ENCODE measurements at regions not wholly inside any gene's neighbourhood (a gene's known extent, or its start where the extent isn't known, plus 50 kb on each side); places are given as distances from the start of the nearest gene placed in this dataset.

DNA sequence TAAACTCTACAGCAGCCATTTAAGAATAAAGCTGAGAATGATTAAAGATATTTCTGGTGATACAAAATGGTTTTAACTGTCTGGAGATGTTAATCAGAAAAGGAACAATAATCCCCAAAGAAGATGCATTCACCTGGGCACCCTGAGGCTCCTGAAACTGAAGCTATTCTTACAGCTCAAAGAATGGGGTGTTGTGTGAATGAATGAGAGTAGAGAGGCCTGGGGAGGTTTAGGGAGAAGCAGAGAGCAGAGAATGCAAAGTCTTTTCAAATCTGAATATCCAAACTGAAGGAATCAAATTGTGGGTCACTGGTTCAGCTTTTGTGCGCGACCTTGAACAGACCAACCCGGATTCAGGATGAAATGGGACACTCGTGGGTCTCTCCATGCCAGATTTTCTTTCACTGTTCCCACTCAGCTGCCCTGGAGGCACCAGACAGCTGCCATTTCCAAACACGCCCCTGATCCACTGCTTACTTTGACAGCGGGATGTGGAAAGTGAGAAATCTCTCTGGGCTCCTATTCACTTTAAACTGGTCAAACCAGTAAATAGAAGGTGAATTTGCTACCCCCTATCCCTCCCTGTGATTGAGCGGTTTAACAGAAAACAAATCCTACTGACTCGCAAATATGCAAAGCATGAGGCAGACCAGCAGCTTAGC is 485.5 kb upstream of the THBS1 start:
- no peak for DNase-seq

DNA sequence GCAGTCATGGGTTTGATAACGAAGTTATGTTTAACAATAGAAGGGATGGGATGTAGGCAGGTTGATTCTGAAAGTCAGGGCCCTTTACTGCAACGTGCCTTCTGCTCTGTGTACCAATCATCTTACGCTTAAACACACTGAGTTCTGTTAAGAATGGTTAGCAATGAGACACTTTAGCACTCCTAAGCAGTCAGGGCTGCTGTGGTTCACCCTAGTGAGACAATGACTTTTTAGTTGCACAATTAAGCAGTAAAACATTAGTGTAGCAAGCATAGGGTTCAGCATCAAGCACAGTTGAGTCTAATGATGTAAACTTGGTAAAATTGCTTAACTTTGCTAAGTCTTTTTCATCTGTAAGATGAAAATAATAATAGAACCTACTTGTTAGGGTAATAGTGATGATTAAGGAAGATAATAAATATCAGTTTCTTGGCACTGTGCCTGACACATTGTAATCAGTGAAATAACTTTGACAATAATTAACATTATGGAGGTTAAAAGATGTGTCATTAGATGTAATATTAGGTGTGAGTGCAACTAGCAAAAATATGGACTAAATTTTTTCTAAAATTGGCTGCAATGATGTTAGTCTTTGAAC is 484.2 kb upstream of the THBS1 start:
- no peak for DNase-seq

DNA sequence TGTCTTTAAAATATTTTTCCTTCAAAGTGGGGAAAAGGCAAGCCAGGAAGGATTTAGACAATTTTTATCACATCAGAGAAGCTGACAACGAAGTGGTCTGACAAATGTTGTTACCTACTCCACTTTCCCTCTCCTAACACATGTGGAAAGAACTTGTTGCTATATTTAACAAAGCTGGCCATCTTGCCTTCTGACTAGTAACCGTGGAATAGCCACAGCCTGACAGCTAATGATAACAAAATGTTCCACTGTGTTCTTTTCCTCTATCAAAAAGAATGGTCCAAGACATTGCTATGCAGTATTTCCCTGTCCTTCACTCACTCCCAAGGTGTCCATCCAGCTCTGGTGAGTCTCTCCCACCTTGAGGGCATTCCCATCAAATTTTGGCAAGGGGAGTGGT is 481.4 kb upstream of the THBS1 start:
- DNase-seq, result no peak

DNA sequence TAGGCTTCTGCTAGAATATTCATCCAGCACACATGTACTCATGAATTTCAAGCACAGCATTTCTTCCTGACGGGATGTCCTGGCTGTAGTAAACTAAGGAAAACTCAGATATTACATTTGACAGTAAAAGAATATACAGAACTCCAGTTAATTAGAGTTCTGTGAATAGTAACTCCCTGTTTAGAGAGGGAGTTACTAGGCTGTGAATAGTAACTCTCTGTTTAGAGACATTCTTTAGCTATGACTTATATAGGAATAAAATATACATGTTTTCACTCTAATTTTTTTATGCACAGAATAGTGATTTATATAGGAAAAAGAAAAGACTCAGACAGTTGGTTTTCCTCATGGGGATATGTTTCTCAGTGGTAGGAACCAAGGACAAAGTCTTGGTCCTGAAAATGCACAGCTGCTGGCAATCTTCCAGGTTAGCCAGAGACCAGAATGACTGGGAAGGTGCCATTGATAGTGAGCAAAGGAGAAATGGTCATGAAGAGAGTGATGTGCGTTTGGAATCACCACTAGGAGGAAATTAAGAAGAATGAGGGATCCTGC is 480.7 kb upstream of the THBS1 start:
- DNase-seq, result no peak

DNA sequence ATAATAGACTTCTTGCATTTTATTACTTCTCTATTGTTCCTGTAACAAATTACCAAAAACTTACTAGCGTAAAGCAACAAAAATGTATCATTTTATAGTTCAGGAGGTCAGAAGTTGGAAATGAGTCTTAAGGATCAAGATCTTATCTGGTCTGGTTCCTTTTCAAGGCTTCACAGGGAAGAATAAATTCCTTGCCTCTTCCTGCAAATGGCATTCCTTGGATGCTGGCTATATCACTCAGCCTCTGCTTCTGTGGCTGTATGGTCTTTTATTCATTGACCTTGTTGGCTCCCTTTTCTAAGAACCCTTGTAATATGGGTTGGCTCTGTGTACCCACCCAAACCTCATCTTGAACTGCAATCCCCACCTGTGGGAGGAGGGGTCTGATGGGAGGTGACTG is 478.4 kb upstream of the THBS1 start:
- DNase-seq, result no peak

DNA sequence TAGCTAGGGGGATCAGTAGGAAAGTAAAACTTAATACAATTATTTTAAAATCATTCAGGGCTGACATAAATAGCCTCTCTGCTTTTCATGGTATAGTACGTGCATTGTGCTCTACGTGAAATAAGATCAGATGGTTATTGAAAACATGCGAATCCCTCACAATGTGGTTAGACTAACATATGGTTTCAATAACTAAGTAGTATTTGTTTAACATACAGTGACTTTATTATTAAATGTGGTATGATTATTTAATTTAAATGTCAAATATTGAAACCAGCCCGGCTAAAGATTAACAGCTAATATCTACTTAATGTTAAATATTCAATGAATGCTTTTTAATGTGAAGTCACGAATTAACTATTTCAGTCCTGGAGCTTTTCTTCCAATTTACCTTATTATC is 473.9 kb upstream of the THBS1 start:
- no peak for DNase-seq

DNA sequence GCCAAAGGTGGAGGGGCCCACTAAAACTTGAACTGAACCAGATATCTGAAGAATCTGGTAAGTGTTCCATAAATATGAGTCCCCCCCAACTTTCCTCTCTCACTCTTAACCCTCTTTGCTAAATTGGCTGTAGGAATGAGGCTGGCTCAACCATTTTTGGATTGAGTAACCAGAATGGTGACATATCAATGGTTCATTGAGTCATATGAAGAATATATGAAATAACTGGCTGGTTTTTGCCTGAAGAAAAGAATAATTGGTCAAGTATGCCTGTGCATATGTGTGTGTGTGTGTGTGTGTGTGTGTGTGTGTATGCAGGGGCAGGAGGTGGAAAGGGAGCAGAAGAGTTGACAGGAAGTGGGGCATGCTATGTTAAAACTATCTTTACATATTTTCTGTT is 472.9 kb upstream of the THBS1 start:
- DNase-seq, result no peak

DNA sequence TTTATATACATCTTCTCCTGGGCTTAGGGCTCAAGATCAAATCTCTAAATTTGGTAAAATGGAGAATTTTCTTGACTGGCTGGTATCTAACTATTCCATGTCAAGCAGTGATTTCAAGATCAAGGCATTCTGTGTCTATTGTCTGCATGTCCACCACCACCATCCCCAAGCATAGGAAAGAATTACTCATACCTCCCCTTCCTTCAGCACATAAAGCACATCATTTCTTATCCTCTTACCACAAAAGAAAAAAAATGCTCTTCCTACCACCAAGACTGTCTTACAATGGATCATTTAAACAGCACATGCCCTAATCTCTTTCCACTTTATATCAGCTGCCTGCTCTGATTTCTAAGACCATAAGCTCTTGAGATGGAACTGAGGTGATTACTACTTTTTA is 470.5 kb upstream of the THBS1 start:
- DNase-seq, result no peak

DNA sequence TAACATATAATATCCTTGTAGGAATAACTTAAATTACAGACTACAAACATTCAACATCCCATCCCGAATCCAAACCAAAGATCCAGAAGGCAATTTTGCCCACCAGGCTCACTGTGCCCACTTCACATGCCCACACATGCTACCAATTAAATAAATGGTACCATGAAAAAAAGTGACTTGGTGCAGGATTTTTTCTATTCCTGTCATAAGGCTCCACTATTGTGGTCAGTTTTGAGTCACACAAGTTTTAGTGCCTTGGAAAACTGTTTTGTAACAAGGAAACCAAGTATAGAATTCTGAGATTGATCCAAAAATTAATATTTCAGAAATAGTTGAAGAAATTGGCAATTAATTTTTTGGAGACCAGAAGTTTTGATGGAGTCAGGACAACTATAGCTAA is 470.1 kb upstream of the THBS1 start:
- DNase-seq, result no peak

DNA sequence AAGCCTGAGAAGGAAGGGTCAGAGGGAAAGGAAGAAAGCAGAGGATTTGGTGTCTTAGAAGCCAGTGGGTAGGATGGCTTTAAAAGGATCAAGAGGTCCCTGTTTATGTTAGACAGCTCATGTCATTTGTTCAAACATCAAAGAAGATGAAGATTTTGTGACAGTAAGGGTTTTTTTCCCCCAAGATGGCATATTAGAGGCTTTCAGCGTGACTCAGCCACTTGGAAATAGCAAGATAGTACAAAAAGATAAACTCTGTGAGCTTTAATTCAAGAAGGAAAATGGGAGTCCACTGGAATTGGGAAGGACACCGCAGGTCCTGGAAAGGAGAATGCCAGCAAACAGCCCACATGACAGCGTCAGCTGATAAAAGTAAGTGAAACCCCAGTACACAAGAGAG is 467.1 kb upstream of the THBS1 start:
- no peak for DNase-seq

DNA sequence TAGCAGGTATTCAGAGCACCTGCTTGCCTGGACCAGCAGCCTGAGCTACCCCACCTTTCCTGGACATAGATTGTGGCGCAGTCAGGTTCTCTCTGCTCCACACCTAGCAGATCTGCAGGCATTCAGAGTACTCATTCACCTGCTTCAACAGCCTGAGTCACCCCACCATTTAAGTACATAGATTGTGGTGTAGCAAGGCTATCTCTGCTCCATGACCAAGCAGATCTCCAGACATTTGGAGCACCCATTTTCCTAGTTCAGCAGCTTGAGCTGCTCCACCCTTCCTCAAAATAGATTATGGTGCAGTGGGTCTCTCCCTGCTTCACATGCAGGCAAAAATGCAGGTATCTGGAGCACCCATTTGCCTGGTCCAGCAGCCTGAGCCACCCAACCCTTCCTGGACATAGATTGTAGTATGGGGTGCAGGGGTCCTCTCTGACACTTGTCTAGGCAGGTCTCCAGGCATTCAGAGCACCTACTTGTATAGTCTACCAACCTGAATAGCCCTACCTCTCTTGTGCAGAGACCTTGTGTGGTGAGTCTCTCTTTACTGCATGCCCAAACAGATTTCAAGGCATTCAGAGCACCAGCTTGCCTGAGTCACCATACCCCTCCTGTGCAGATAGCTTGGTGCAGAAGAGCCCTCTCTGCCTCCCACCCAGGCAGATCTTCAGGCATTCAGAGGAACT is 466.0 kb upstream of the THBS1 start:
- DNase-seq, result no peak

DNA sequence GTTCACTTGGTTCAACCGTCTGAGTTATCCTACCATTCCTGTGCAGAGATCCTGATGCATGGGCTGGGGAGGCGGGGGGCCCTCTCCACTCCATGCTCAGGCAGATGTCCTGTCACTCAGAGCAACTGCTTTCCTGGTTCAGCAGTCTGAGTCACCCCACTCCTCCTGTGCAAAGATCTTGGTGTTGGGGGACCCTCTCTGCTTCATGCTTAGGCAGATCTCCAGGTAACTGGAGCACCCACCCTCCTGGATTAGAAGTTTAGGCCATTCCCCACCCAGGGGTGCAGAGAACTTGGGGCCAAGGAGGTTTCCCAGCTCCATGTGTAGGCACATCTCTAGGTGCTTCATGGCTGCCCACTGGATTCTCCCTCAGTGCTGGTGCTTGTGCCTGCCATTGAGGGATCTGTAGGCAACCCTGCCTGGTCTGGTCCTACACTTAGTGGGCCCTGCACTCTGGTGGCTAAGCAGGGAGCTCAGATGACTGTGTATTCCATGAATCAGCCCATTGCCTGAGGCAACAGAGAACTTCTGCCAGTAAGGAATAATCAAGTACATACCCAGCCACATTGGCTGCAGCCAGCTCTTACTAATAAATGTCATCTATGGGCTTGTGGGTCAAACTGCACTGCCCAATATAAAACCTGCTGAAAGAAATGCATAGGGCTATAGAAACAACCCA is 465.4 kb upstream of the THBS1 start:
- DNase-seq, result no peak

DNA sequence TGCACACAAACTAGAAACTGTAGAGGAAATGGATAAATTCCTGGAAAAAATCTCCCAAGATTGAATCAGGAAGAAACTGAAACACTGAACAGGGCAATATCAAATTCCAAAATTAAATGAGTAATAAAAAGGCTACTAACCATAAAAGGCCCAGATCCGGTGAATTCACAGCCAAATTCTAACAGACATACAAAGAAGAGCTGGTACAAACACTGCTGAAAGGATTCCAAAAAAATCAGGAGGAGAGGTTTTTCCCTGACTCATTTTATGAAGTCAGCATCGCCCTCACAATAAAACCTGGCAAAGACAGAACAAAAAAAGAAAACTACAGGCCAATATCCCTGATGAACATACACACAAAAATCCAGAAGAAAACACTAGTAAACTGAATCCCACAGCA is 462.4 kb upstream of the THBS1 start:
- DNase-seq, result no peak

DNA sequence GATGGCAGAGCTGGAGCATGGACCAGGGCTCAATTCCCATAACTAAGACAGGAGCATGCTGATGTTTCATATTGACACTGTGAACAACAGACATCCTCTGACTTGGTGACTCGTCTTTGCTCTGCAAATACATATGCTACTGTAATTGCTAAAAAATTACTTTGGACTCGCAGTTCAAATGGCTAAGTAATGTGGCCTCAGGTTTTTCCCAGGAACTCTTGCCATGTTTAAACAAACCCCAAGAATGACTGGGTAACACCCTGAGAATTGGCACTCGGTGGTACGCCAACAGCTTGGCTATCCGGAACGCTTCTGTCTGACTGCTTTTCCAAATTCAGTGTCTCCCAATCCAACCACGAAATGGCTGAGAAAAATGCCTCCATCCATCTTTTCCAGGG is 456.7 kb upstream of the THBS1 start:
- DNase-seq, result no peak

DNA sequence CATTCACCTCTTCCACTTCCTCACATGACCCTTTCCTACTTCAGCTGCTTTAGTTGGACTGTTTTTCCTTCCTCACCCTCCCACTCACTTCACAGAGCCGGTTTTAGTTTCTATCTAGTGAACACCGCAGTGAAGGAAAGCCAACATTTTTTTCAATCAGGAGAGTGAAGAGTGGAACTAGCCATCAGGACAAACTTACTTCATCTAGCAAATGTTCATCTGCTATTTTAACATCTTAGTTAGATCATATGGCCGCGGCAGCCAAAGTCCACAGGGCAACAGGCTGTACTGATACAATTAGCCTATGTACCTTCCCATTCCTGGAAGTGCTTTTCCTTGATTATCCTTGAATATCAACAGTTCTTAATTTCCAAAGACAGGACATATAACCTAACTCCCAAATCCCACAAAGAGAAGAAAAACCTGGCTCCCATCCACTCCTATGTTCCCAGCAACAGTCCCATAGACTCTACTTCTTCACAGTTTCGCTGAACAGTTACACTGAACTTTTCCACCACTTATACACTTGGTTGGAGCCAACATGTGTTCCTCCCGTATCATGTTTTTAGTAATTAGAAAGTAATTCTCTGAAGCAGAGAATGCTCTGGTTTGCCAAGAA is 456.2 kb upstream of the THBS1 start:
- DNase-seq, result no peak

DNA sequence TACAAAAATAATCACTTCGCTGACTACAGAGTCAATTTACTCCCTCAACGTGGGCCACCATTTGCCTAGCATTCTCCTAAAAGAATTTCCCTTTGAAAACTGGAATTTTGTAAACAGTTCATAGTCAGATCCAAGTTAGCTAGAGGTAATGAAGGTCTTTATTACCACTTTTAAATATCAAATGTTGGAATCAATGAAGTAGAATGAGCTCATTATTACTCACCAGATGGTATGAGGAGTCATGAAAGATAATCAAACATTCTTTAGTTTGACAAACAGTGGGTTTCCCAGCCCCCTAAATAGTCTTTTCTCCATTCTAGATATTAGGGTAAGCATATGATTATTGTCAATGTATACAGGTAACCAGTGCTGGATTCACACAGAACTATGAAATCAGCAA is 455.7 kb upstream of the THBS1 start:
- DNase-seq, result no peak

DNA sequence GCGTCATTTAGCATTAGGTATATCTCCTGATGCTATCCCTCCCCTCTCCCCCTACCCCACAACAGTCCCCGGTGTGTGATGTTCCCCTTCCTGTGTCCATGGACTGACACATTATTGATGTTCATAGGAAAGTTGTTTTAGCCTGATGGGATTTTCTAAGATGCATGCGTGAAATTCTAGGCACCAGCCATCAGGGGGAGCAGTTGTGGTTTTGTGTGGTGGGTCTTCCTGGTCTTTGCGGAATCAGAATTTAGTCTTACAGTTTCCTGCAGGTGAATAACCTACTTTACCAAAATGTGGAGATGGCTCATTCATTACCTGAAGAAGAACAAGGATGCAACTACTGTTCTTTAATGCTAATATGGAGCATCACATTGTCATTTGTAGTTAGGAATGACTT is 455.0 kb upstream of the THBS1 start:
- DNase-seq, result no peak

DNA sequence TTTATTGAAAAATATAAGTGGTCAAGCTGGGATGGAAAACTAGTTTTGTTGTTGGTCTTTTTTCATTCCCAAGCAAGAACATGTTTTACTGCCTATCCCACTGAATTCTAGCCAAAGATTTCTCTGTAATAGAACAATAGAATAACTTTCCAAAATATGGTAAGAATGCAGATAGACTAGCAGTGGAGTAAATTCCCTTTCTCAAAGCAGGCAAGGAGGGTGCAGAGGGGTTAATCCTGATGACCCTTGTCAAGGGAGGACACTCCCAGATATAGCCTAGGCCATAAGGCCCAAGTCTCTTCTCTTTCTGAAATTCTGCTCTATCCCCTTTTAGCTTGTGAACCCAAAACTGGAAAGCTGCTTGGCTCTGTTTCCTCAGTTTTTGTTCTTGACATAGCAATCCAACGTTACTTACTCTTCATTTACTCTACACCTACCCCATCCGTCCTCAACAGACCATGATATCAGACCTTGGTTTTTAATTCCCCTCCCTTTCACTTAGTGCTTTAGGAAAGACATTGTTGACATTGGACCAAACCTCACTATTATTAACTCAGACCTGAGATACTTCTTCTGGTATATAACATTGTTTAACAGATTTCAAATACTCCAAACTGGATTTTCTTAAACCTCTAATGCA is 453.6 kb upstream of the THBS1 start:
- no peak for DNase-seq

DNA sequence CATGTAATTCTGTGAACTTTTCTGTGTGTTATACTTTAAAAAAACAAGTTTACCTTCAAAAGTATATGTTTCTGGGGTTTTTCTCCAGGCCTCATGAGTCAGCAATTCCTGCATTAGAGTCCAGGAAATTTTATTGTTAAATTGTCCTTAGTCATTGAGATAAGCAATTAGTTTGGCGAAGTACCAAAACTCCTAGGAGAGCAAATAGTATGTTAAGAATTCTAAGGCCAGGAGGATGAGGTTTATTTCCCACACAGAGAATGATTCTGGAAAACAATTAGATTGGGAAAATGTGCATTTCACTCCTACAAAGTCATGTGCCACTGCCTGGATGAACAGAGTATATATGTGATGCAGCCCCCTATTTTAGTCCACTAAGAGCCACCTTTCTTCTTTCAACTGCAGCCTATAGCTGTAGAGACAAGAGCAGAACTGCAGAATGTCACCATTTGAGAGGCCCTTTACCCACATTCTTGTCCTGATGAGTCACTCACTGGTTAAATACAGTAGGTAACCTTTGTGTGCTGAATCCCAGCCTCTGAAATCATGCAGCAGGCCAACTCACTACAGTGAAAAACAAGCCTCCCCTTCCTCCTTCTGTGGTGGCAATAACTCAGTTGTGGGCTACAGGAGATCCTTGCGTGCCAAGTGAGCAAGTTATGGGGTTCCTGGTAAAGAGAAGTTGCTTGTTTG is 452.8 kb upstream of the THBS1 start:
- no peak for DNase-seq

DNA sequence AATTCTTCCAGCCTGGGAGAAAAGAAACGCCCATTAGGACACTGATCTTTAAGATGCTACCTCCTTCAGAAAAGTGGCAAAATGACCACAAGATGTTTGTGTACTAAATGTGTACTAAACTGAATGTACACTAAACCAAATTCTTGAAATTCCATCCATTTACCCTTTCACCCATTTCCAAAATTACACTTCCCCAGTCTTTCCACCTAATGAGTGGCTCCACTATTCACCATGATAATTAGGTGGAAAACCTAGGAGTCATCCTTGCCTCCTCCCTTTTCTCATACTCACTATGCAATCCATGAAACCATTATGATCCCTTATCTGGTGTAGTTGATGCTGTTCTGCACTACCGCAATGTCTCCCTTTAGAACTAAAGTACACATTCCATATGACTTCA is 452.1 kb upstream of the THBS1 start:
- DNase-seq, result no peak

DNA sequence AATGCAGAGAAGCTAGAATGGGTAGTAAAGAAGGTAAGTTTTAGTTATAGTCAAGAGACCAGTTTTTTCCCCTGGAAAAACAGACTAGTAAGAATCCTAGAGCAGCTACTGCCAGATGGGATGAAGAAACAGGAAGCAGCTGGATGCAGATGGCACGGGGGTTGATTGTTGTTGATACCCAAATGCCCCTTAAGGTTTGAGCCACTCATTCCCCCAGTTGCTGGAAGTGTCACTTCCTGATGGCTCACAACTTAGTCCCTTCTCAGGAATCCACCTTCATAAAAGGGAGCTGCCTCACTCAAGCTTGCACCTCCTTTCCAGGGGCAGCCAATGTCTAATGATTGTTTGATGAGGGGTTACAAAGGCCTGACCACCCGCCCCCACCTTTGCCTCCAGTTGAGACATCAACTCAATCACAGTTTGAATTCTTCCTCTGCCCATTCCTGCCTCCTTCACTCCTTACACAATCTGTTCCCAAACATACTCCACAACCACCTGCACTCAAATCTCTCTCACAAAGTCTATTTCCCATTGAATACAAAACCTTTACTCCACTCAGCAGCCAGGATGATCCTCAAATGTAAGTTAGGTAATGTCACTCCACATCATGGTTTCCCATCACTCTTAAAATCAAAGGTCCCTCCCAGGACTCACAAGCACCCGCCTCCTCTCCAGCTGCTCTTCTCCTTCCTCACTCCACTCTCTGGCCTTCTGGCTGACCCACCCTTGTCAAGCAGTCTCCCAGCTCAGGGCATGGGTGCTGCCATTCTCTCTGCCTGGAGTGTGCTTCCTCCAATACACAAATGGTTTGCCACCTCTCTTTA is 450.1 kb upstream of the THBS1 start:
- no peak for DNase-seq
